CD14-positive monocyte (primary cell): ENCODE measurements at regions not wholly inside any gene's neighbourhood (a gene's known extent, or its start where the extent isn't known, plus 50 kb on each side); places are given as distances from the start of the nearest gene placed in this dataset.
A peak's percentile ranks its signal among the peaks of the same experiment; 100 is the strongest.
"Not testable (repeated sequence)": the region's sequence is repeated elsewhere in the genome, so short reads cannot be mapped to it uniquely, and the experiment has no call there.

Source experiments
- DNase-seq, 3 donors: peaks; one replicate each; pipeline ENCODE4 v3.0.0-alpha.2; 2011 to 2022
- H2AFZ ChIP-seq: 2 replicates; pipeline ENCODE4 v1.6.0; 2012; ENCODE audit warnings: mild to moderate bottlenecking, low read depth, low read length, inconsistent platforms; ENCODE audit not compliant: insufficient read depth, poor library complexity, severe bottlenecking
- H3K27ac ChIP-seq, 2 donors: 1 replicate in 1 of 2; 2 replicates in 1 of 2; pipeline ENCODE4 v1.5.1; 2012 to 2013; ENCODE audit warnings: low read length in 2 of 2, control low read depth in 1 of 2, inconsistent platforms in 1 of 2, low read depth in 1 of 2, mild to moderate bottlenecking in 1 of 2
- H3K27me3 ChIP-seq, 2 donors: one replicate each; pipeline versions ENCODE4 v1.6.0 to v1.6.1; 2011 to 2013; ENCODE audit warnings: low read length in 2 of 2; ENCODE audit not compliant: control insufficient read depth in 2 of 2, insufficient read depth in 2 of 2
- H3K36me3 ChIP-seq, 2 donors: replicated peaks in 1 of 2; 1 replicate in 1 of 2; 2 replicates in 1 of 2; pipeline versions ENCODE4 v1.5.1 to v1.6.1; 2012 to 2013; ENCODE audit warnings: low read length in 2 of 2, control low read depth in 1 of 2, inconsistent platforms in 1 of 2, mild to moderate bottlenecking in 1 of 2; ENCODE audit not compliant: insufficient read depth in 2 of 2, control insufficient read depth in 1 of 2
- H3K4me1 ChIP-seq, 2 donors: 1 replicate in 1 of 2; 2 replicates in 1 of 2; pipeline versions ENCODE4 v1.5.1 to v1.6.1; 2012 to 2013; ENCODE audit warnings: low read length in 2 of 2, control low read depth in 1 of 2, inconsistent platforms in 1 of 2, mild to moderate bottlenecking in 1 of 2, moderate library complexity in 1 of 2; ENCODE audit not compliant: insufficient read depth in 2 of 2, control insufficient read depth in 1 of 2
- H3K4me2 ChIP-seq: replicated peaks from 2 replicates; pipeline ENCODE3; 2012; ENCODE audit warnings: low read length, moderate library complexity, mild to moderate bottlenecking; ENCODE audit not compliant: poor library complexity, severe bottlenecking; ENCODE audit errors: extremely low read depth
- H3K4me3 ChIP-seq, 3 experiments: fragments of 200-600 bp in 1 of 3; sonication (generic) in 1 of 3; replicated peaks in 1 of 3; 1 replicate in 2 of 3; 2 replicates in 1 of 3; pipeline ENCODE4 v1.5.1; 2011 to 2013; ENCODE audit warnings: low read length in 3 of 3, mild to moderate bottlenecking in 3 of 3, control low read depth in 2 of 3, low read depth in 2 of 3, inconsistent platforms in 1 of 3, moderate library complexity in 1 of 3
- H3K79me2 ChIP-seq: 2 replicates; pipeline ENCODE4 v1.6.0; 2012; ENCODE audit warnings: mild to moderate bottlenecking, control low read depth, inconsistent platforms, low read length, moderate library complexity; ENCODE audit not compliant: insufficient read depth
- H3K9ac ChIP-seq: 2 replicates; pipeline ENCODE4 v1.6.0; 2017; ENCODE audit warnings: low read length, mild to moderate bottlenecking; ENCODE audit not compliant: insufficient read depth, poor library complexity, severe bottlenecking
- H3K9me3 ChIP-seq, 2 donors: replicated peaks in 1 of 2; 1 replicate in 1 of 2; 2 replicates in 1 of 2; pipeline versions ENCODE4 v1.5.1 to v1.6.1; 2012 to 2013; ENCODE audit warnings: low read length in 2 of 2, control low read depth in 1 of 2; ENCODE audit not compliant: control insufficient read depth in 1 of 2, insufficient read depth in 1 of 2
- H4K20me1 ChIP-seq: 2 replicates; pipeline ENCODE4 v1.6.0; 2012; ENCODE audit warnings: mild to moderate bottlenecking, low read length, control low read depth, moderate library complexity; ENCODE audit not compliant: insufficient read depth
- H3K27ac Mint-ChIP-seq, 7 donors: one replicate each; pipeline ENCODE4 v1.8.0; 2020; ENCODE audit warnings: mild to moderate bottlenecking in 7 of 7, mixed read lengths in 7 of 7, moderate library complexity in 6 of 7, inconsistent platforms in 2 of 7
- H3K27me3 Mint-ChIP-seq, 3 donors: one replicate each; pipeline ENCODE4 v1.8.0; 2021 to 2022; ENCODE audit warnings: low read depth in 3 of 3, mild to moderate bottlenecking in 3 of 3, mixed read lengths in 3 of 3, moderate library complexity in 3 of 3, inconsistent platforms in 1 of 3
- H3K36me3 Mint-ChIP-seq, 2 donors: one replicate each; pipeline ENCODE4 v1.8.0; 2020; ENCODE audit warnings: mixed read lengths in 2 of 2, inconsistent platforms in 1 of 2, mild to moderate bottlenecking in 1 of 2
- H3K4me1 Mint-ChIP-seq: one replicate; pipeline ENCODE4 v1.8.0; 2020; ENCODE audit warnings: mild to moderate bottlenecking, mixed read lengths
- H3K4me3 Mint-ChIP-seq, 2 donors: one replicate each; pipeline ENCODE4 v1.8.0; 2020; ENCODE audit warnings: mild to moderate bottlenecking in 2 of 2, mixed read lengths in 2 of 2, moderate library complexity in 1 of 2
- H3K9me3 Mint-ChIP-seq, 7 donors: one replicate each; pipeline ENCODE4 v1.8.0; 2020 to 2022; ENCODE audit warnings: mixed read lengths in 7 of 7, mild to moderate bottlenecking in 6 of 7, moderate library complexity in 6 of 7, inconsistent platforms in 2 of 7
- WGBS: methylation state at CpG from one replicate; pipeline ENCODE4 v1.1.5; 2013; ENCODE audit warnings: missing lambda C conversion rate; ENCODE audit not compliant: insufficient coverage; 5-methylcytosine and 5-hydroxymethylcytosine counted together
- intact Hi-C, 2 donors: fragments of 100-400 bp; cut with micrococcal nuclease; formaldehyde crosslinking; loops; one replicate each; pipeline versions ENCODE4 v1.15.0 to v1.15.1; 2023
- TF ChIP-seq, protein P1 (sequence below): fragments of 200-600 bp; IDR thresholded peaks from one replicate; pipeline ENCODE4 v1.8.0; 2022; ENCODE audit warnings: antibody characterized with exemption, mild to moderate bottlenecking

- H3K27me3 ChIP-seq, H3K27me3 Mint-ChIP-seq, H3K4me1 Mint-ChIP-seq, DNase-seq, H3K4me1 ChIP-seq, H3K79me2 ChIP-seq, H3K36me3 Mint-ChIP-seq, intact Hi-C loops, H3K36me3 ChIP-seq, H3K4me3 ChIP-seq, H3K27ac Mint-ChIP-seq, H3K4me3 Mint-ChIP-seq, H2AFZ ChIP-seq, H3K4me2 ChIP-seq, H3K27ac ChIP-seq, H3K9me3 ChIP-seq, H4K20me1 ChIP-seq, H3K9me3 Mint-ChIP-seq, H3K9ac ChIP-seq: not testable (repeated sequence)
- TF ChIP-seq, protein P1, sequence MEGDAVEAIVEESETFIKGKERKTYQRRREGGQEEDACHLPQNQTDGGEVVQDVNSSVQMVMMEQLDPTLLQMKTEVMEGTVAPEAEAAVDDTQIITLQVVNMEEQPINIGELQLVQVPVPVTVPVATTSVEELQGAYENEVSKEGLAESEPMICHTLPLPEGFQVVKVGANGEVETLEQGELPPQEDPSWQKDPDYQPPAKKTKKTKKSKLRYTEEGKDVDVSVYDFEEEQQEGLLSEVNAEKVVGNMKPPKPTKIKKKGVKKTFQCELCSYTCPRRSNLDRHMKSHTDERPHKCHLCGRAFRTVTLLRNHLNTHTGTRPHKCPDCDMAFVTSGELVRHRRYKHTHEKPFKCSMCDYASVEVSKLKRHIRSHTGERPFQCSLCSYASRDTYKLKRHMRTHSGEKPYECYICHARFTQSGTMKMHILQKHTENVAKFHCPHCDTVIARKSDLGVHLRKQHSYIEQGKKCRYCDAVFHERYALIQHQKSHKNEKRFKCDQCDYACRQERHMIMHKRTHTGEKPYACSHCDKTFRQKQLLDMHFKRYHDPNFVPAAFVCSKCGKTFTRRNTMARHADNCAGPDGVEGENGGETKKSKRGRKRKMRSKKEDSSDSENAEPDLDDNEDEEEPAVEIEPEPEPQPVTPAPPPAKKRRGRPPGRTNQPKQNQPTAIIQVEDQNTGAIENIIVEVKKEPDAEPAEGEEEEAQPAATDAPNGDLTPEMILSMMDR = peak; percentile 35
- no CpG with 5 or more reads among the region's 7 CpGs for WGBS
Measured at GRCh38 chr1:585992-586391, 100.5 kb downstream of the OR4F16 start.
